GM12878 (cell line): ENCODE measurements at regions not wholly inside any gene's neighbourhood (a gene's known extent, or its start where the extent isn't known, plus 50 kb on each side); places are given as distances from the start of the nearest gene placed in this dataset.

ENCODE experiments used
- ATAC-seq: fragments of 200-7000 bp; cut with Tn5 transposase; 3 replicates; pipeline ENCODE4 v1.9.1; 2020; ENCODE audit warnings: mild to moderate bottlenecking, moderate library complexity
- BruUV-seq: library from RNA; stranded (reverse); fragments of 400-500 nt; replicated peaks from 2 replicates; lab custom pipeline; 2021; lab: Mats Ljungman, UMichigan
- CTCF ChIA-PET: fragments of 300-600 bp; sonication (Branson Sonifier 250); formaldehyde crosslinking; extraction: SDS; loops from one replicate; lab custom pipeline; 2021; ENCODE audit warnings: inconsistent platforms; lab: Yijun Ruan, JAX
- POLR2A ChIA-PET: fragments of 350-600 bp; formaldehyde crosslinking; extraction: SDS; loops from one replicate; lab custom pipeline; 2021; ENCODE audit warnings: inconsistent platforms; lab: Charles Lee
- RAD21 ChIA-PET: fragments of 300-600 bp; sonication (Branson Sonifier 250); formaldehyde crosslinking; loops from one replicate; lab custom pipeline; 2023; ENCODE audit warnings: antibody characterized with exemption; ENCODE audit not compliant: unreplicated experiment; lab: Charles Lee
- SMC1A ChIA-PET: fragments of 300-600 bp; sonication (Branson Sonifier 250); formaldehyde crosslinking; loops from one replicate; lab custom pipeline; 2023; ENCODE audit not compliant: unreplicated experiment, uncharacterized antibody; lab: Charles Lee
- DNase-seq: peaks from one replicate; pipeline ENCODE4 v3.0.0-alpha.2; 2011; ENCODE audit warnings: low read depth, low spot score
- FAIRE-seq: peaks from 3 replicates; lab custom pipeline; 2011; peaks lifted over from hg19 to GRCh38; lab: Jason Lieb, UNC
- H2AFZ ChIP-seq: 2 replicates; pipeline ENCODE4 v1.6.0; 2011; ENCODE audit warnings: low read depth, low read length, control low read depth; ENCODE audit not compliant: control insufficient read depth
- H3K27ac ChIP-seq: 2 replicates; pipeline ENCODE4 v1.5.1; 2011; ENCODE audit warnings: control low read depth; ENCODE audit not compliant: control insufficient read depth, insufficient read depth
- H3K27me3 ChIP-seq, 2 experiments: replicated peaks in 1 of 2; 2 replicates each; pipeline versions ENCODE4 v1.6.0 to v1.6.1; 2011; ENCODE audit warnings: low read length in 1 of 2; ENCODE audit not compliant: control insufficient read depth in 2 of 2, insufficient read depth in 2 of 2
- H3K36me3 ChIP-seq, 2 experiments: 2 replicates each; pipeline ENCODE4 v1.5.1; 2011; ENCODE audit warnings: low read length in 1 of 2; ENCODE audit not compliant: control insufficient read depth in 2 of 2, insufficient read depth in 2 of 2
- H3K4me1 ChIP-seq: 2 replicates; pipeline ENCODE4 v1.6.1; 2011; ENCODE audit warnings: mild to moderate bottlenecking, low read length, moderate library complexity, mixed read lengths; ENCODE audit not compliant: control insufficient read depth, insufficient read depth
- H3K4me2 ChIP-seq: 2 replicates; pipeline ENCODE4 v1.6.0; 2011; ENCODE audit warnings: control low read depth; ENCODE audit not compliant: control insufficient read depth, insufficient read depth
- H3K4me3 ChIP-seq: fragments of 200-600 bp; sonication (generic); 2 replicates; pipeline ENCODE4 v1.5.1; 2016
- H3K79me2 ChIP-seq: 2 replicates; pipeline ENCODE4 v1.6.0; 2011; ENCODE audit warnings: low read length; ENCODE audit not compliant: control insufficient read depth, insufficient read depth
- H3K9ac ChIP-seq: 2 replicates; pipeline ENCODE4 v1.8.0; 2011; ENCODE audit warnings: low read length, control low read depth, mixed read lengths; ENCODE audit not compliant: control insufficient read depth, insufficient read depth
- H3K9me3 ChIP-seq: replicated peaks from 3 replicates; pipeline ENCODE4 v1.5.1; 2011; ENCODE audit warnings: mild to moderate bottlenecking, low read length; ENCODE audit not compliant: control insufficient read depth, insufficient read depth
- H4K20me1 ChIP-seq: 2 replicates; pipeline ENCODE4 v1.6.0; 2011; ENCODE audit not compliant: control insufficient read depth, insufficient read depth
- BMI1 ChIP-seq: fragments of 450-650 bp; IDR thresholded peaks from 2 replicates; pipeline ENCODE4 v1.6.1; 2016; ENCODE audit warnings: mild to moderate bottlenecking, moderate library complexity, borderline replicate concordance
- CHD1 ChIP-seq: IDR thresholded peaks from 2 replicates; pipeline ENCODE4 v1.6.1; 2012; ENCODE audit warnings: low read depth, low read length, improper control_type of control experiment
- CREM ChIP-seq: IDR thresholded peaks from 2 replicates; pipeline ENCODE4 v1.6.1; 2014; ENCODE audit warnings: antibody characterized with exemption, low read depth
- IRF4 ChIP-seq: IDR thresholded peaks from 2 replicates; pipeline ENCODE4 v1.6.1; 2011; ENCODE audit warnings: low read depth, low read length
- MYC ChIP-seq: IDR thresholded peaks from 2 replicates; pipeline ENCODE4 v1.6.1; 2011; ENCODE audit warnings: mild to moderate bottlenecking, low read length, moderate library complexity, inconsistent platforms; ENCODE audit not compliant: insufficient read depth, insufficient replicate concordance, insufficient read length, severe bottlenecking
- NFIC ChIP-seq: IDR thresholded peaks from 2 replicates; pipeline ENCODE4 v1.6.1; 2012; ENCODE audit warnings: low read depth, mild to moderate bottlenecking, inconsistent platforms, low read length, moderate library complexity
- NR2F1 ChIP-seq: fragments of 450-650 bp; conservative IDR thresholded peaks from 2 replicates; pipeline ENCODE4 v1.6.1; 2017; ENCODE audit warnings: mild to moderate bottlenecking
- POLR2A ChIP-seq: IDR thresholded peaks from 2 replicates; pipeline ENCODE4 v1.6.1; 2011; ENCODE audit warnings: low read depth, mild to moderate bottlenecking, low read length
- SMAD1 ChIP-seq: fragments of 450-650 bp; IDR thresholded peaks from 2 replicates; pipeline ENCODE4 v1.6.1; 2018; ENCODE audit warnings: mild to moderate bottlenecking, low read depth; ENCODE audit not compliant: partially characterized antibody
- SP1 ChIP-seq: IDR thresholded peaks from one replicate; pipeline ENCODE4 v1.6.1; 2011; ENCODE audit warnings: low read depth, low read length
- SUPT20H ChIP-seq: IDR thresholded peaks from 2 replicates; pipeline ENCODE4 v1.6.1; 2011; ENCODE audit warnings: low read depth, mild to moderate bottlenecking, low read length, moderate library complexity, borderline replicate concordance; ENCODE audit not compliant: control insufficient read depth
- TARDBP ChIP-seq: IDR thresholded peaks from 2 replicates; pipeline ENCODE4 v1.6.1; 2016; ENCODE audit warnings: borderline replicate concordance
- ZNF217 ChIP-seq: fragments of 450-650 bp; IDR thresholded peaks from 2 replicates; pipeline ENCODE4 v1.6.1; 2017; ENCODE audit warnings: antibody characterized with exemption, mild to moderate bottlenecking
- ZNF274 ChIP-seq: IDR thresholded peaks from one replicate; pipeline ENCODE4 v1.8.0; 2011; ENCODE audit not compliant: insufficient read length, insufficient read depth
- WGBS: methylation state at CpG from one replicate; pipeline ENCODE4 v1.1.6; 2016; ENCODE audit warnings: low lambda C conversion rate; ENCODE audit not compliant: insufficient replicate concordance, insufficient coverage; ENCODE audit errors: missing lambda C conversion rate; 5-methylcytosine and 5-hydroxymethylcytosine counted together
- in situ Hi-C: fragments of 300-500 bp; cut with MboI; formaldehyde crosslinking; loops from 9 replicates; pipeline ENCODE4 v1.14.3; 2018; ENCODE audit warnings: mixed read lengths
- intact Hi-C: fragments of 100-400 bp; cut with micrococcal nuclease; formaldehyde crosslinking; loops from one replicate; pipeline ENCODE4 v1.14.2; 2022; ENCODE audit not compliant: unreplicated experiment
- TF ChIP-seq, protein P1 (sequence below): IDR thresholded peaks from 2 replicates; pipeline ENCODE4 v1.6.1; 2012; ENCODE audit warnings: low read depth, low read length, improper control_type of control experiment
- TF ChIP-seq, protein P2 (sequence below): fragments of 450-650 bp; IDR thresholded peaks from 2 replicates; pipeline ENCODE4 v1.6.1; 2017; ENCODE audit warnings: mild to moderate bottlenecking, moderate library complexity

DNA sequence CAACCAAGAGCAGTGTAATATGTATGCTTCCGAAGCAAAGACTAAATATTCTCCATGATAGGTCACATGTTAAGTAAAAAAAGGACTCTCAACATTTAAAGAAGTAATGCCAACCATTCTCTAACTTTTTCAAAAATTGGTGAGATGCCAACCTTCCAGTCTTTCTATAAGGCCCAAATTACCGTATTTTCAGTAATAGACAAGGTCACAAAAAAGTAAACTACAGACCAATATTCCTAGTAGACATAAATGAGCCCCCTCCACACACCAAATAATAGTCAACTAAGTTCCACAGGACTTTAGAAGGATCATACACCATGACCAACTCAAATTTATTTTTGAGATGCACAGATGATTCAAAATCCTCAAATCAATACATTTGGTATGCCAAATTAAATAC is 867.4 kb downstream of the TMEM121 start:
- in situ Hi-C loops: no loop called here
- no peaks in the 10 kb centered on the region for H3K4me1 ChIP-seq
- intact Hi-C loops: no loop called here

More for the DNA sequence above, 867.4 kb downstream of the TMEM121 start:
- H3K27ac ChIP-seq: no peak overlapping the region
- ATAC-seq: no peak
- no peaks in the 10 kb centered on the region for H3K79me2 ChIP-seq
- CTCF ChIA-PET: interaction anchor here (0.8 to 6.3 kb wide), 3 partner anchors 23 to 85 kb away, joined by 3 to 61 read pairs (median 3); no protein-coding TSS in a partner anchor
- no TSS peak for BruUV-seq
- H3K4me3 ChIP-seq: no peak overlapping the region
- H3K9me3 ChIP-seq: no peaks in the 10 kb centered on the region
- POLR2A ChIA-PET: no interaction called here
- 0 out of 2 replicates have a peak, but pooled peaks cover 2% of the 10 kb centered on the region for H4K20me1 ChIP-seq
- peaks cover 0 to 3% of the 10 kb centered on the region in 2 experiments; a peak in 2 of 4 replicates for H3K27me3 ChIP-seq
- no peak overlapping the region for H3K4me2 ChIP-seq
- H2AFZ ChIP-seq: no peak overlapping the region
- RAD21 ChIA-PET: no interaction called here
- DNase-seq: no peak
- H3K9ac ChIP-seq: no peak overlapping the region
- no peaks in the 10 kb centered on the region for H3K36me3 ChIP-seq
- TF ChIP-seq NFIC: no peak
- TF ChIP-seq, protein P1, sequence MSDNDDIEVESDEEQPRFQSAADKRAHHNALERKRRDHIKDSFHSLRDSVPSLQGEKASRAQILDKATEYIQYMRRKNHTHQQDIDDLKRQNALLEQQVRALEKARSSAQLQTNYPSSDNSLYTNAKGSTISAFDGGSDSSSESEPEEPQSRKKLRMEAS: no peak
- no peak for TF ChIP-seq SUPT20H
- no peak for TF ChIP-seq BMI1
- TF ChIP-seq IRF4: no peak
- no peak for TF ChIP-seq TARDBP
- TF ChIP-seq MYC: no peak
- TF ChIP-seq ZNF274: no peak
- no peak for TF ChIP-seq CREM
- no peak for TF ChIP-seq NR2F1
- no peak for TF ChIP-seq CHD1
- no peak for TF ChIP-seq SP1
- TF ChIP-seq, protein P2, sequence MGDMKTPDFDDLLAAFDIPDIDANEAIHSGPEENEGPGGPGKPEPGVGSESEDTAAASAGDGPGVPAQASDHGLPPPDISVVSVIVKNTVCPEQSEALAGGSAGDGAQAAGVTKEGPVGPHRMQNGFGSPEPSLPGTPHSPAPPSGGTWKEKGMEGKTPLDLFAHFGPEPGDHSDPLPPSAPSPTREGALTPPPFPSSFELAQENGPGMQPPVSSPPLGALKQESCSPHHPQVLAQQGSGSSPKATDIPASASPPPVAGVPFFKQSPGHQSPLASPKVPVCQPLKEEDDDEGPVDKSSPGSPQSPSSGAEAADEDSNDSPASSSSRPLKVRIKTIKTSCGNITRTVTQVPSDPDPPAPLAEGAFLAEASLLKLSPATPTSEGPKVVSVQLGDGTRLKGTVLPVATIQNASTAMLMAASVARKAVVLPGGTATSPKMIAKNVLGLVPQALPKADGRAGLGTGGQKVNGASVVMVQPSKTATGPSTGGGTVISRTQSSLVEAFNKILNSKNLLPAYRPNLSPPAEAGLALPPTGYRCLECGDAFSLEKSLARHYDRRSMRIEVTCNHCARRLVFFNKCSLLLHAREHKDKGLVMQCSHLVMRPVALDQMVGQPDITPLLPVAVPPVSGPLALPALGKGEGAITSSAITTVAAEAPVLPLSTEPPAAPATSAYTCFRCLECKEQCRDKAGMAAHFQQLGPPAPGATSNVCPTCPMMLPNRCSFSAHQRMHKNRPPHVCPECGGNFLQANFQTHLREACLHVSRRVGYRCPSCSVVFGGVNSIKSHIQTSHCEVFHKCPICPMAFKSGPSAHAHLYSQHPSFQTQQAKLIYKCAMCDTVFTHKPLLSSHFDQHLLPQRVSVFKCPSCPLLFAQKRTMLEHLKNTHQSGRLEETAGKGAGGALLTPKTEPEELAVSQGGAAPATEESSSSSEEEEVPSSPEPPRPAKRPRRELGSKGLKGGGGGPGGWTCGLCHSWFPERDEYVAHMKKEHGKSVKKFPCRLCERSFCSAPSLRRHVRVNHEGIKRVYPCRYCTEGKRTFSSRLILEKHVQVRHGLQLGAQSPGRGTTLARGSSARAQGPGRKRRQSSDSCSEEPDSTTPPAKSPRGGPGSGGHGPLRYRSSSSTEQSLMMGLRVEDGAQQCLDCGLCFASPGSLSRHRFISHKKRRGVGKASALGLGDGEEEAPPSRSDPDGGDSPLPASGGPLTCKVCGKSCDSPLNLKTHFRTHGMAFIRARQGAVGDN: no peak
- TF ChIP-seq POLR2A: no peak
- TF ChIP-seq ZNF217: no peak
- no peak for TF ChIP-seq SMAD1
- SMC1A ChIA-PET: no interaction called here
- 21% methylated on average over 2 of the region's 2 CpGs for WGBS
- no peak for FAIRE-seq
